ENCODE measurements at regions not wholly inside any gene's neighbourhood (a gene's known extent, or its start where the extent isn't known, plus 50 kb on each side); places are given as distances from the start of the nearest gene placed in this dataset.

GRCh38 chr1:148263128-148263905 is 111.2 kb upstream of the NBPF11 start:
- TF ChIP-seq CBFB (CRISPR knock-in tag; IDR thresholded peaks at IDR 0.05) (no peak), RNF2 (IDR thresholded peaks at IDR 0.05) (peak; percentile 89), SRF (CRISPR knock-in tag; IDR thresholded peaks at IDR 0.05) (peak in 1 of 2 experiments; percentile 89; a peak in 2 of 4 replicates), POLR2A (conservative IDR thresholded peaks at IDR 0.05) (peak; percentile 100), ZSCAN29 (IDR thresholded peaks at IDR 0.05) (peak; percentile 35; the same call in 1 of the 2 replicates), ZNF707 (CRISPR knock-in tag; conservative IDR thresholded peaks at IDR 0.05) (no peak), CTCF (IDR thresholded peaks at IDR 0.05 in 2 of 3, conservative IDR thresholded peaks at IDR 0.05 in 1 of 3; ENCODE audit: insufficient read depth in 2 of 3, low read depth in 1 of 3, low read length in 3 of 3) (no peak)
- TF ChIP-seq, protein P1, sequence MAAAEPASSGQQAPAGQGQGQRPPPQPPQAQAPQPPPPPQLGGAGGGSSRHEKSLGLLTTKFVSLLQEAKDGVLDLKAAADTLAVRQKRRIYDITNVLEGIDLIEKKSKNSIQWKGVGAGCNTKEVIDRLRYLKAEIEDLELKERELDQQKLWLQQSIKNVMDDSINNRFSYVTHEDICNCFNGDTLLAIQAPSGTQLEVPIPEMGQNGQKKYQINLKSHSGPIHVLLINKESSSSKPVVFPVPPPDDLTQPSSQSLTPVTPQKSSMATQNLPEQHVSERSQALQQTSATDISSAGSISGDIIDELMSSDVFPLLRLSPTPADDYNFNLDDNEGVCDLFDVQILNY (CRISPR knock-in tag; IDR thresholded peaks at IDR 0.05), result 0 out of 2 replicates have a peak, but pooled peaks have one; percentile 36

Data from K562 (cell line).